ENCODE measurements at regions not wholly inside any gene's neighbourhood (a gene's known extent, or its start where the extent isn't known, plus 50 kb on each side); places are given as distances from the start of the nearest gene placed in this dataset.

DNA sequence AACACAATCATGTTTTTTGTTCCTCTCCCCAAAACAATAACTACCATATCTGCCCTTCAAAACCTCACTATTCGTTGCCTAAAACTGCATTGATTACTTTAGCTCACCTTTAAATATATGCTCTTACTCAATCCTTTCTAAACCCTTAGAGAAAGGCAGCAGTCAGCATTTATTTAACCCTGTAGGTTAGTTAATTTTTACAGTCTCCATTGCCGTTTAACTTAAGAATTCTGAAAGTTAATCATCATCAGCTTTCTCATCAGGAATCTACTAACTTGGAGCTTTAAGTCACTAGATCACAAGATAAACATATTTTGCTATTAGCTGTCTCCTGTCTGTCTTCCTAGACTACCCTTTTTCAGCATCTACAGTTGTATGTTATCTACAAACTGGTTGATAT lies 991.9 kb downstream of the EPHA7 start:
- Histone ChIP-seq H3K27me3 (ENCODE audit: control insufficient read depth in 2 of 2, insufficient read depth in 2 of 2, low read length in 2 of 2) (no peaks in the 10 kb centered on the region), H4K20me1 (ENCODE audit: insufficient read depth, low read length) (no peaks in the 10 kb centered on the region), H2AFZ (ENCODE audit: insufficient read depth, low read depth, low read length, poor library complexity, severe bottlenecking) (no peak overlapping the region), H3K9me3 (replicated peaks in 1 of 2; ENCODE audit: control insufficient read depth in 1 of 2, insufficient read depth in 1 of 2, low read length in 2 of 2) (peaks cover 0 to 3% of the 10 kb centered on the region in 2 donors), H3K79me2 (ENCODE audit: insufficient read depth, low read length) (no peaks in the 10 kb centered on the region), H3K27ac (ENCODE audit: low read depth in 1 of 2, low read length in 2 of 2) (no peak overlapping the region), H3K4me2 (replicated peaks; ENCODE audit: extremely low read depth, low read length, poor library complexity, severe bottlenecking) (no peak overlapping the region), H3K36me3 (replicated peaks in 1 of 2; ENCODE audit: control insufficient read depth in 1 of 2, insufficient read depth in 2 of 2, low read length in 2 of 2) (no peaks in the 10 kb centered on the region), H3K4me1 (ENCODE audit: control insufficient read depth in 1 of 2, insufficient read depth in 2 of 2, low read length in 2 of 2) (no peaks in the 10 kb centered on the region), H3K9ac (ENCODE audit: insufficient read depth, low read length, poor library complexity, severe bottlenecking) (no peak overlapping the region), H3K4me3 (replicated peaks in 1 of 3; ENCODE audit: low read depth in 2 of 3, low read length in 3 of 3) (no peak overlapping the region)
- H3K27me3 Mint-ChIP-seq (ENCODE audit: low read depth in 3 of 3), result peaks cover 0 to 2% (median 1%) of the 10 kb centered on the region in 3 donors
- no peaks in the 10 kb centered on the region for H3K4me1 Mint-ChIP-seq
- no peak for TF ChIP-seq CTCF (IDR thresholded peaks at IDR 0.05)
- H3K36me3 Mint-ChIP-seq, result no peaks in the 10 kb centered on the region
- no peak overlapping the region for H3K4me3 Mint-ChIP-seq
- WGBS (ENCODE audit: insufficient coverage), result 86% methylated on average over 1 of the region's 2 CpGs
- intact Hi-C loops (cut with micrococcal nuclease), result no loop called here
- no peak overlapping the region for H3K27ac Mint-ChIP-seq
- H3K9me3 Mint-ChIP-seq, result peaks cover 0 to 7% (median 2%) of the 10 kb centered on the region in 7 donors
- DNase-seq, result no peak

GRCh38 chr6:92415656-92416055 lies 1003.7 kb downstream of the EPHA7 start:
- 39% methylated on average over 2 of the region's 4 CpGs for WGBS (ENCODE audit: insufficient coverage)

More at GRCh38 chr6:92415656-92416055, 1003.7 kb downstream of the EPHA7 start:
- Histone ChIP-seq H4K20me1 (ENCODE audit: insufficient read depth, low read length) (no peaks in the 10 kb centered on the region), H3K4me2 (replicated peaks; ENCODE audit: extremely low read depth, low read length, poor library complexity, severe bottlenecking) (no peak overlapping the region), H3K9ac (ENCODE audit: insufficient read depth, low read length, poor library complexity, severe bottlenecking) (no peak overlapping the region), H3K36me3 (replicated peaks in 1 of 2; ENCODE audit: control insufficient read depth in 1 of 2, insufficient read depth in 2 of 2, low read length in 2 of 2) (no peaks in the 10 kb centered on the region), H3K4me3 (replicated peaks in 1 of 3; ENCODE audit: low read depth in 2 of 3, low read length in 3 of 3) (no peak overlapping the region), H2AFZ (ENCODE audit: insufficient read depth, low read depth, low read length, poor library complexity, severe bottlenecking) (no peak overlapping the region), H3K9me3 (replicated peaks in 1 of 2; ENCODE audit: control insufficient read depth in 1 of 2, insufficient read depth in 1 of 2, low read length in 2 of 2) (peaks cover 1 to 2% of the 10 kb centered on the region in 2 donors), H3K27me3 (ENCODE audit: control insufficient read depth in 2 of 2, insufficient read depth in 2 of 2, low read length in 2 of 2) (no peaks in the 10 kb centered on the region), H3K79me2 (ENCODE audit: insufficient read depth, low read length) (no peaks in the 10 kb centered on the region), H3K27ac (ENCODE audit: low read depth in 1 of 2, low read length in 2 of 2) (no peak overlapping the region), H3K4me1 (ENCODE audit: control insufficient read depth in 1 of 2, insufficient read depth in 2 of 2, low read length in 2 of 2) (no peaks in the 10 kb centered on the region)
- H3K9me3 Mint-ChIP-seq, result peaks cover 0 to 5% (median 1%) of the 10 kb centered on the region in 7 donors
- H3K36me3 Mint-ChIP-seq, result no peaks in the 10 kb centered on the region
- H3K27ac Mint-ChIP-seq, result no peak overlapping the region
- no peak overlapping the region for H3K4me3 Mint-ChIP-seq
- no peaks in the 10 kb centered on the region for H3K4me1 Mint-ChIP-seq
- intact Hi-C loops (cut with micrococcal nuclease), result no loop called here
- no peak for DNase-seq
- H3K27me3 Mint-ChIP-seq (ENCODE audit: low read depth in 3 of 3), result peaks cover 0 to 2% (median 0%) of the 10 kb centered on the region in 3 donors
- no peak for TF ChIP-seq CTCF (IDR thresholded peaks at IDR 0.05)
